ENCODE measurements at regions not wholly inside any gene's neighbourhood (a gene's known extent, or its start where the extent isn't known, plus 50 kb on each side); places are given as distances from the start of the nearest gene placed in this dataset.

DNA sequence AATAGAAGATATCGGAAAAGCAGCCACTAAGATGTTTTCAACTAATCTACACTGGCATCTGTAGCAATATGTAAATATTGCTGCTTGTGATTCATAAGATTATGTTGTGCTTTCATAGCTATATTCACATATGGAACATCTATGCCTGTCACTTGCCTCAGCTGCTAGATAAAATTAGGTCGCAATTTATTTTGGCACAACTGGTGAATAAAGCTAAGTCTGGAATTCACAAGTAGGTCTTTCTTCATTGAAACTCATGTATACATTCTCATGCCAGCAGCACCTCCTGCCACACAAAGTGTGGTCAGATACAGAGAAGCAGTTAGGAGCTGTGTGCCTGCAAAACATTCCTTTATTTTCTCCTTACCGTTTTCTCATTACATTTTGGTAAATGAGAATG, 543.3 kb upstream of the CHORDC1 start:
- TF ChIP-seq, protein P1, sequence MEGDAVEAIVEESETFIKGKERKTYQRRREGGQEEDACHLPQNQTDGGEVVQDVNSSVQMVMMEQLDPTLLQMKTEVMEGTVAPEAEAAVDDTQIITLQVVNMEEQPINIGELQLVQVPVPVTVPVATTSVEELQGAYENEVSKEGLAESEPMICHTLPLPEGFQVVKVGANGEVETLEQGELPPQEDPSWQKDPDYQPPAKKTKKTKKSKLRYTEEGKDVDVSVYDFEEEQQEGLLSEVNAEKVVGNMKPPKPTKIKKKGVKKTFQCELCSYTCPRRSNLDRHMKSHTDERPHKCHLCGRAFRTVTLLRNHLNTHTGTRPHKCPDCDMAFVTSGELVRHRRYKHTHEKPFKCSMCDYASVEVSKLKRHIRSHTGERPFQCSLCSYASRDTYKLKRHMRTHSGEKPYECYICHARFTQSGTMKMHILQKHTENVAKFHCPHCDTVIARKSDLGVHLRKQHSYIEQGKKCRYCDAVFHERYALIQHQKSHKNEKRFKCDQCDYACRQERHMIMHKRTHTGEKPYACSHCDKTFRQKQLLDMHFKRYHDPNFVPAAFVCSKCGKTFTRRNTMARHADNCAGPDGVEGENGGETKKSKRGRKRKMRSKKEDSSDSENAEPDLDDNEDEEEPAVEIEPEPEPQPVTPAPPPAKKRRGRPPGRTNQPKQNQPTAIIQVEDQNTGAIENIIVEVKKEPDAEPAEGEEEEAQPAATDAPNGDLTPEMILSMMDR (IDR thresholded peaks at IDR 0.05; ENCODE audit: insufficient read depth, low read length), result no peak
- TF ChIP-seq POLR2AphosphoS5 (IDR thresholded peaks at IDR 0.05; ENCODE audit: low read depth), result no peak
- TF ChIP-seq GABPA (IDR thresholded peaks at IDR 0.05; ENCODE audit: low read depth), result no peak
- no peak for TF ChIP-seq REST (IDR thresholded peaks at IDR 0.05; ENCODE audit: insufficient replicate concordance, low read depth)
- no peak for TF ChIP-seq SPI1 (IDR thresholded peaks at IDR 0.05; ENCODE audit: borderline replicate concordance, low read depth)
